Hindlimb muscle (tissue), 1 donor: ENCODE measurements at regions not wholly inside any gene's neighbourhood (a gene's known extent, or its start where the extent isn't known, plus 50 kb on each side); places are given as distances from the start of the nearest gene placed in this dataset.

Experiments used
- DNase-seq: peaks from one replicate; pipeline ENCODE4 v3.0.0-alpha.2; 2013

DNA sequence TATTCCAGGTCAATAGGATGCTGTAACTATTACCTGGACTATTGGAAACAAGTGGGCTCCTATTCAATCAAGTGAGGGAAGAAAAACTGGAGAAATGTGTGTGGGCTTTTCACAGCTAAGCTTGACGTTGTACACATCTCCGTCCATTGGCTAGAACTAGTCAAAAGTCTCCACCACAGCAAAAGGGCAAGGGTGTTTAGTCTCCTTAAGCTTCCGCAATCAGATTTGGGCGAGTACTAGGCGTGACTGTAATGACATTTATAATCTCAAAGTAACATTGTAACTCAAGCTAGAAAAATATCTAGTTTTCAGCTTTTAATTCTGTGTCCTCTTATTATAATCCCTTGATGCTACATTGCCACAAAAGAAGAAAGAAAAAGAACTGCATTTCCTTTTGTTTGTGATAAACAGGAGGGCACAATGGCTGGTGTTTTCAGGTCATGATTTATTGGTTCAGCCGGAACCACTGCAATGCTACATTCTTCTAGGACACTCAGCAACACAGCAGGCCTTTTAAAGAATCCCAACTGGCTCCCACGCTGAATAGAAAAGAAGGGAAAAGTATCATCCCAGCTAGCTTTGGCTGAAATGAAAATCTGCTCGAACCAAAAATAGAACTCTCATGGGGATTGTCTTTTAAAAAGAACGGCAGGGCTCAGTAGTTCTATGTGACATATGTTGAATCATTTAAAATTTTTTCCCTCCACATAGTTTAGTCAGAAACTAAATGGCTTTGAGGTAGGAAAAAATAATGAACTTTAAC is 387.7 kb downstream of the BTBD3 start:
- DNase-seq, result no peak

- no peak for DNase-seq
These were observed 388.4 kb downstream of the BTBD3 start for GRCh38 chr20:12306107-12306506.

- peak; percentile 12 for DNase-seq
These were observed 393.6 kb downstream of the BTBD3 start for GRCh38 chr20:12311094-12311865.

GRCh38 chr20:12315652-12316051 is 398.0 kb downstream of the BTBD3 start:
- no peak for DNase-seq

- no peak for DNase-seq
These were observed 399.1 kb downstream of the BTBD3 start for GRCh38 chr20:12316794-12317193.

GRCh38 chr20:12317433-12317832 is 399.7 kb downstream of the BTBD3 start:
- no peak for DNase-seq

DNA sequence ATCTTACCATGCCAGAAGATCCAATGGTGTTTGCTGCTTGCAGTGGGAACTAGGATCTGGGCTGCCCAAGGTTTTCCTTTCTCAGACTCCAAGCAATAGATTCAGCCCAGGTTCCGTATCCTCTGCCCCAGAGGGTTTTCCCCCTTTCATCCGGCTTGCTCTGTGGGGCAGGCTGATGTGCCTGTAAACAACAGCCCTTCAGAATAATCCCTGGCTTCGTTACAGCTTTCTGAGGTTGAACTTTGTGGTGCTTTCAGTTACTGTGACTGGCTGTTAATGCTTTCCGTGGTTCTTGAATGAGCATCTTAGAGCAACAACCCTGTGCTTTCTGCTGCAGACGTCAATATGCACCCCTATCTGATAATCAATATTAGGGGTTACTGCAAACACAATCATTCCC is 400.4 kb downstream of the BTBD3 start:
- no peak for DNase-seq

DNA sequence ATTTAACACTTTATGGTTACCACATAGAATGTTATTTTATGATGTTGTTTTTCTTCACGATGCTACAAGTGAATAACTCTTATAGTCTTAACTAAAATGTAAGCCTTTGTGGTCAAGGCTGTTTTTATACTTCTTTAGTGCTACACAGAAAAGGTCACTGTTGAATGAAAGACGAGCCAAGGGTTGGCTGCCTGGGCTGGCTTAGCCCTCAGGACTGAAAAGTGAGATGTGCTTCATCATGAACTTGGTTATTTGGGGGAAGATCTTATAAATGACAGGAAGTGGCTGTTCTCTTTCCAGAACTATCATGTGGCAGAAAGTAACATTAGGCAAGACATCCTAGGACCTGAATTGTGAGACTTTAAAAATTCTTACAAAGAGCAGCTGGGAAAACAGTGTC is 404.0 kb downstream of the BTBD3 start:
- DNase-seq, result no peak

- DNase-seq, result no peak
These were observed 409.5 kb downstream of the BTBD3 start for GRCh38 chr20:12327205-12327604.

GRCh38 chr20:12331236-12331635 is 413.5 kb downstream of the BTBD3 start:
- DNase-seq, result no peak

- no peak for DNase-seq
These were observed 419.9 kb downstream of the BTBD3 start for GRCh38 chr20:12337601-12338000.

DNA sequence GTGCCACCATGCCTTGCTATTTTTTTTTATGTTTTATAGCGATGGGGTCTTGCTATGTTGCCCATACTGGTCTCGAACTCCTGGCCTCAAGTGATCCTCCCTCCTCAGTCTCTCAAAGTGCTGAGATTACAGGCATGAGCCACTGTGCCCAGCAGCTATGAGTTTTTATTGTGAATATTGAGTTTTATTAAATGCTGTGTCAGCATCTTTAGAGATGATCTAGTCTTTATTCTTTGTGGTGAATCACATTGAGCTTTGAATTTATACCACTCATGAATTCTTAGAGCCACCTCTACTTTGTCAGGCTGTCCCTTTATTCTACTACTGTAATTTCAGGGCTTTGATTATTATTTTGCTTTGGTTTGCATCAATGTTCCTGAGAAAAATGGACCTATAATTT is 428.3 kb downstream of the BTBD3 start:
- no peak for DNase-seq

- DNase-seq, result no peak
These were observed 436.1 kb downstream of the BTBD3 start for GRCh38 chr20:12353842-12354241.

DNA sequence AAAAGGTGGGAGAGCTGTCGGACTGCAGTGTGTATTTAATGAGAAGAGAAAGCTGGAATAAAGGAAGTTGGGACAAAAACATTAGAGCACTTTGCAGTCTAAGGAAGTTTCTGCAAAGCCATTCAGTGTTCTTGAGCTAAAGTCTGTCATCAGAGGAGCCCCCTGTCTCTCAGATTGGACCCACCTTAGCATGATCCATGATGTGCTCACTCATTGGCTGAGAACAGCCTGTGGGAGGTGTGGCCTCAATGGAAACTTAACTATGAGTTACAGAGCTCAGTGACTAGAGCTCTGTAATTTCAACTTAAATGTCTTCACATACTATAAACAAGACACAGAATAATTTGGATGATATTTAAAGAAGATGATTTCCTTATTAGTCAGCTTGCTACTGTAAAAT is 437.0 kb downstream of the BTBD3 start:
- DNase-seq, result no peak

GRCh38 chr20:12355185-12355584 is 437.5 kb downstream of the BTBD3 start:
- DNase-seq, result no peak

- no peak for DNase-seq
These were observed 440.4 kb downstream of the BTBD3 start for GRCh38 chr20:12358006-12358654.

GRCh38 chr20:12358655-12359009 is 440.9 kb downstream of the BTBD3 start:
- DNase-seq, result no peak

- DNase-seq, result no peak
These were observed 454.3 kb downstream of the BTBD3 start for GRCh38 chr20:12371990-12372389.

- DNase-seq, result no peak
These were observed 454.9 kb downstream of the BTBD3 start for GRCh38 chr20:12372557-12372956.

GRCh38 chr20:12375967-12376366 is 458.3 kb downstream of the BTBD3 start:
- DNase-seq, result no peak

- peak; percentile 43 for DNase-seq
These were observed 466.1 kb downstream of the BTBD3 start for GRCh38 chr20:12383821-12384220.

DNA sequence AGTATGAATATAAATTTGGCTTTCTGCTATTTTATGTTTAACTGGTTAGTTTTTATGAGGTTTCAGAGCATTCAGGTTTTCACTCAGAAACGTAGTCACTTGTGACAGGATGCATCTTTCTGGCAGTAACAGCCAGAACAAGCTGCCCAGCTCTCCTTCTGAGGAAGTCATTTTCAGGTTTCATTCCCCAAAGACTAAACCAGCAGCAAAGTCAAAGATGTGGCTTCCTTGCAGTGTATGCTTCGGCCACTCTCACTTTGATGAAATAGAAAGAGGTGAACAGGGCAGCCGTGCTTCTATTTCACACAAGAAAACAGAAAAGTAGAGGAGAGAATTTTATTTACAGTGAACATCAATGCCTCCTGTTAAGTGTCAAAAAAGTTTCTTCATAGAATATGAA is 469.1 kb downstream of the BTBD3 start:
- DNase-seq, result no peak

- DNase-seq, result no peak
These were observed 473.4 kb downstream of the BTBD3 start for GRCh38 chr20:12391099-12391498.

DNA sequence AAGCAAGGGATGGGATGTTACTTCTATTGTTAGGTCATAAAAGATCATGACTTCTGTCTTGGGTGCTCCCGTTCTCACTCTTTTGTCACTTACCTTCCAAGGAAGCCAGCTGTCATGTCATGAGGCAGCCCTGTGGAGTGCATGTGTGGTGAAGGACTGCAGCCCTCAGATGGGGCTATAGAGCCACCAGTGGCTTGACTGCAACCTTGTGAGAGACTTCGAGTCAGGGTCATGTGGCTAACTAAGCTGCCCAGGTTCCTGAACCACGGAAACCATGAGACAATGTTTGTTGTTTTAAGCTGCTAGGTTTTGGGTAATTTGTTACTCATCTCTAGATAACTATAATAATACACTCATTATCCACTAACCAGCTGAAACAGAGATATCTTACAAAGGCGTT is 477.1 kb downstream of the BTBD3 start:
- DNase-seq, result no peak
